Psoas muscle (tissue), 7 donors: ENCODE measurements at regions not wholly inside any gene's neighbourhood (a gene's known extent, or its start where the extent isn't known, plus 50 kb on each side); places are given as distances from the start of the nearest gene placed in this dataset.

Source experiments
- ATAC-seq, 4 donors: fragments of 200-7000 bp; cut with Tn5 transposase; one replicate each; pipeline ENCODE4 v1.9.1; 2020; ENCODE audit warnings: moderate library complexity in 3 of 4, mild to moderate bottlenecking in 2 of 4
- DNase-seq, 2 donors: peaks; one replicate each; pipeline ENCODE4 v3.0.0-alpha.2; 2020
- H3K27ac ChIP-seq: fragments of 200-600 bp; one replicate; pipeline ENCODE4 v1.8.0; 2022
- H3K27me3 ChIP-seq, 3 donors: fragments of 200-600 bp in 1 of 3; one replicate each; pipeline versions ENCODE4 v1.6.1 to v1.8.0; 2013 to 2022; ENCODE audit warnings: low read length in 2 of 3, mild to moderate bottlenecking in 2 of 3, moderate library complexity in 1 of 3; ENCODE audit not compliant: insufficient read depth in 3 of 3
- H3K36me3 ChIP-seq, 2 donors: fragments of 200-600 bp in 1 of 2; one replicate each; pipeline versions ENCODE4 v1.6.1 to v1.8.0; 2013 to 2022; ENCODE audit warnings: low read depth in 1 of 2, mild to moderate bottlenecking in 1 of 2, moderate library complexity in 1 of 2; ENCODE audit not compliant: insufficient read depth in 1 of 2
- H3K4me1 ChIP-seq: fragments of 200-600 bp; one replicate; pipeline ENCODE4 v1.8.0; 2022
- H3K4me3 ChIP-seq: fragments of 200-600 bp; one replicate; pipeline ENCODE4 v1.8.0; 2022; ENCODE audit warnings: mild to moderate bottlenecking
- H3K9me3 ChIP-seq: fragments of 200-600 bp; one replicate; pipeline ENCODE4 v1.8.0; 2022
- WGBS, 3 donors: extraction: QIAGEN DNeasy Blood & Tissue Kit; methylation state at CpG; one replicate each; pipeline versions ENCODE4 v1.1.6 to v1.1.7; 2013; 5-methylcytosine and 5-hydroxymethylcytosine counted together
- intact Hi-C, 2 donors: fragments of 100-400 bp; cut with DNase I; formaldehyde crosslinking; loops; one replicate each; pipeline versions ENCODE4 v1.11.0 to v1.14.2; 2022
- TF ChIP-seq, protein P1 (sequence below): fragments of 200-600 bp; IDR thresholded peaks from one replicate; pipeline ENCODE4 v1.8.0; 2022; ENCODE audit warnings: antibody characterized with exemption
- donor health status: healthy with polysubstance abuse.
- donor health status: DM: no; HTN: no; CAD: no; lungs with moderate emphysema.
- donor health status: Bipolar disorder and iron deficiency.
- donor health status: healthy.
- donor health status: DM: yes; HTN: yes; CAD: no.
- donor health status: DM: no; HTN: no; CAD: no.
- donor health status: DM: yes; HTN: yes; CAD: no.

DNA sequence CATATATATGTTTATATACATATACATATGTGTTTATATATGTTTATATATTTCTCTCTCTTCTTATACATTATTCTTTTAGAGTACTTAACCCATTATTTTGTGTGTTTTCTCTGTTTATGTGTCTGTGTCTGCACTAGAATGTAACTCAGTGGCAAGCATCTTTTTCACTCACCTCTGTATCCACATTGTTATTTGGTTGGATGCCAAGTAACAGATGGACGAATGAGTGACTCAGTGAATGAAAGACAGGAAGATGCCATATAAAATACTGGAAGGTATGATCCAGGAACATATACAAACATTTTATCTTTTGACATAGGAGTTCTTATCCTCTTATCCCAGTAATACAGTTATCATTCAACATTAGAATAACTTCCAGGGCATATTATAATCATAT lies 684.8 kb downstream of the RNF144A start:
- ATAC-seq (no peak), DNase-seq (no peak)
- H3K4me3 ChIP-seq, result no peak overlapping the region
- H3K4me1 ChIP-seq, result no peaks in the 10 kb centered on the region
- H3K36me3 ChIP-seq, result no peaks in the 10 kb centered on the region
- H3K27ac ChIP-seq, result no peak overlapping the region
- no peaks in the 10 kb centered on the region for H3K9me3 ChIP-seq
- 43 to 50% (median 45%) methylated on average over 1 of the region's 1 CpG for WGBS, 3 donors
- no peaks in the 10 kb centered on the region for H3K27me3 ChIP-seq
- intact Hi-C loops, result no loop called here
- TF ChIP-seq, protein P1, sequence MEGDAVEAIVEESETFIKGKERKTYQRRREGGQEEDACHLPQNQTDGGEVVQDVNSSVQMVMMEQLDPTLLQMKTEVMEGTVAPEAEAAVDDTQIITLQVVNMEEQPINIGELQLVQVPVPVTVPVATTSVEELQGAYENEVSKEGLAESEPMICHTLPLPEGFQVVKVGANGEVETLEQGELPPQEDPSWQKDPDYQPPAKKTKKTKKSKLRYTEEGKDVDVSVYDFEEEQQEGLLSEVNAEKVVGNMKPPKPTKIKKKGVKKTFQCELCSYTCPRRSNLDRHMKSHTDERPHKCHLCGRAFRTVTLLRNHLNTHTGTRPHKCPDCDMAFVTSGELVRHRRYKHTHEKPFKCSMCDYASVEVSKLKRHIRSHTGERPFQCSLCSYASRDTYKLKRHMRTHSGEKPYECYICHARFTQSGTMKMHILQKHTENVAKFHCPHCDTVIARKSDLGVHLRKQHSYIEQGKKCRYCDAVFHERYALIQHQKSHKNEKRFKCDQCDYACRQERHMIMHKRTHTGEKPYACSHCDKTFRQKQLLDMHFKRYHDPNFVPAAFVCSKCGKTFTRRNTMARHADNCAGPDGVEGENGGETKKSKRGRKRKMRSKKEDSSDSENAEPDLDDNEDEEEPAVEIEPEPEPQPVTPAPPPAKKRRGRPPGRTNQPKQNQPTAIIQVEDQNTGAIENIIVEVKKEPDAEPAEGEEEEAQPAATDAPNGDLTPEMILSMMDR, result no peak

- Histone ChIP-seq H3K4me1 (no peaks in the 10 kb centered on the region), H3K27ac (no peak overlapping the region), H3K36me3 (no peaks in the 10 kb centered on the region), H3K4me3 (no peak overlapping the region), H3K27me3 (no peaks in the 10 kb centered on the region), H3K9me3 (no peaks in the 10 kb centered on the region)
- DNase-seq (no peak), ATAC-seq (no peak)
- TF ChIP-seq, protein P1, result no peak
- intact Hi-C loops, result no loop called here
- WGBS, 3 donors, result 29 to 53% (median 53%) methylated on average over 3 of the region's 3 CpGs
Measured at GRCh38 chr2:7604456-7604855, 687.2 kb downstream of the RNF144A start.

DNA sequence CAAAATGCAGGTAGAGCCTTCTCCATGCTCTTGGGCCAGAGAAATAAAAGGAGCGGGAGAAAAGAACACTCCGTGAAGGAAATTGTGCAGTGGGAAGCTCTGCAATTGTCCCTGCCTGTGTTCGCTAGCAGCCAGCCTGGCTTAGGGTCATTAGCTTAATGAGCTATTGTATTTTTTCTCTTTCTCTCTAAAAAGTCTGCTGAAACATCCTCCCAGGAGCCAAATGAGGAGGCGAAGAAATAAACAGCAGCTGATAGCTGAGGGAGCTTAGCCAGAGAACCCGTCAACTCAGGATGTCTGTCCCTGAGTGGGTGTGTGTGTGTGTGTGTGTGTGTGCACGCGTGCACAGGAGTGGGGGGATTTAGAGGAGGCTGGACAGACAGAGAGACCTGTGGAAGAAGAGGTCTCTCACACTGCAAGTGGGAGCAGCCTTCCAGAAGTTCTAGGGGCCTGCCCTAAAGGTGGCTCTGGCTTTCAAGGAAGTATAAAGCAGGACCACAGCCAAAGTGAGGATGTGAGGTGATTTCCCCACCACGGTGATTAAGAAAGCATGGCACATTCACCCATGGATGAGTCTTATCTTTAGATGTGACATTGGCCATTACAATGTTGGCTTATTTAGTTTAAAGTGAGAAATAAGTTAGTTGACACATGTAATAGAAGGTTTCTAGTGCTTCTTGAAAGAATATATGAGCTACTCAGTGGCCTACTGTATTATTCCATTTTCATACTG lies 690.4 kb downstream of the RNF144A start:
- TF ChIP-seq, protein P1, result no peak
- H3K9me3 ChIP-seq, result no peaks in the 10 kb centered on the region
- H3K27me3 ChIP-seq, result no peaks in the 10 kb centered on the region
- no peak for ATAC-seq
- no peak overlapping the region for H3K4me3 ChIP-seq
- WGBS, 3 donors, result 45 to 50% (median 50%) methylated on average over 8 of the region's 8 CpGs
- no peaks in the 10 kb centered on the region for H3K36me3 ChIP-seq
- H3K4me1 ChIP-seq, result no peaks in the 10 kb centered on the region
- no peak for DNase-seq
- intact Hi-C loops, result no loop called here
- H3K27ac ChIP-seq, result no peak overlapping the region

GRCh38 chr2:7609556-7609955 lies 692.3 kb downstream of the RNF144A start:
- TF ChIP-seq, protein P1, result no peak
- ATAC-seq (no peak), DNase-seq (no peak)
- no peaks in the 10 kb centered on the region for H3K9me3 ChIP-seq
- WGBS, 3 donors, result 81 to 85% (median 81%) methylated on average over 7 of the region's 7 CpGs
- no peak overlapping the region for H3K4me3 ChIP-seq
- no peaks in the 10 kb centered on the region for H3K36me3 ChIP-seq
- no peaks in the 10 kb centered on the region for H3K4me1 ChIP-seq
- no peak overlapping the region for H3K27ac ChIP-seq
- intact Hi-C loops, result no loop called here
- no peaks in the 10 kb centered on the region for H3K27me3 ChIP-seq

DNA sequence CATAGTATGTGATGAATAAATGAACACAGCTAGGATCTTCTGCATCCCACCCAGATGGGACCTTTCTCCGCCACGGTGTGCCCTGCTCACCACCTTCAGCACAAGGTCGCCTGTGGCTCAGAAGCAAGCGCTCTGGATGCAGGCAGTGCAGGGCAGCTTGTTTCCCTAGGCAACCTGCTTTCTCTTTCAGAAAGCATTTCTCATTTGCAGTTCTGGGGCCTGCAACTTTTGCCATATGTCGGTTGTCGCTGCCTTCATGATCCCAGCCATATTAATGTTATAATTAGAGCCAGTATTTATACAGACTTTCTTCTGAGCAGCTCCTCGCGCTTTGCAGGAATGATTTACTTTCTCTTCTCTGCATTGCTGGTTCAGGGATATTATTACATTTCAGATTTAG lies 692.8 kb downstream of the RNF144A start:
- intact Hi-C loops, result no loop called here
- ATAC-seq (no peak), DNase-seq (no peak)
- Histone ChIP-seq H3K27me3 (no peaks in the 10 kb centered on the region), H3K36me3 (no peaks in the 10 kb centered on the region), H3K4me3 (no peak overlapping the region), H3K27ac (no peak overlapping the region), H3K9me3 (no peaks in the 10 kb centered on the region), H3K4me1 (no peaks in the 10 kb centered on the region)
- TF ChIP-seq, protein P1, result no peak
- 73 to 77% (median 75%) methylated on average over 8 of the region's 8 CpGs for WGBS, 3 donors
